ENCODE measurements at regions not wholly inside any gene's neighbourhood (a gene's known extent, or its start where the extent isn't known, plus 50 kb on each side); places are given as distances from the start of the nearest gene placed in this dataset.

DNA sequence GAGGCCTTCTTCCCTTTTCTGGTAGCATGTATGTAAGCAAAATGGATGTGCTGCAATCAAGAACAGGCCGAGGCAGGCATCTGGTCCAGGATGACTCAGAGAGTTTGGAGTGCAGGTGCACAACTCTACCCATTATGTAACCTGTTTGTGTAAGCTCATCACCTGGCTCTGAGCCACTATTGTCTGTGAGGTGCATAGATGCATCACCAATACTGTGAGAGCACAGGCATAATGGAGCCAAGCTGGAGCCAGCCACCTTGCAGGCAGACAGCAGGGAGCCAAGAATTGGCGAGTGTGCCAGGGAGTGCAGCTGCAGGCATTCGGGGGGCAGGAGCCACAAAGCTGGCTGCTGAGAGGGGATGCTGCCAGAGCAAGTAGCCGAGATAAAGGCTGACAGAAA is 549.9 kb upstream of the RGS18 start:
- TF ChIP-seq POLR2AphosphoS5 (IDR thresholded peaks at IDR 0.05) (no peak), POLR2A (IDR thresholded peaks at IDR 0.05) (no peak), CTCF (IDR thresholded peaks at IDR 0.05) (no peak)

Measured in upper lobe of left lung (tissue), 4 donors.